SK-N-SH (cell line): ENCODE measurements at regions not wholly inside any gene's neighbourhood (a gene's known extent, or its start where the extent isn't known, plus 50 kb on each side); places are given as distances from the start of the nearest gene placed in this dataset.

ENCODE experiments used
- CTCF ChIA-PET: fragments of 300-600, 350-600 bp; formaldehyde crosslinking; extraction: SDS; loops from one replicate; lab custom pipeline; 2021; lab: Yijun Ruan, JAX
- POLR2A ChIA-PET: fragments of 350-600 bp; sonication (Branson Sonifier 250); formaldehyde crosslinking; extraction: SDS; loops from one replicate; lab custom pipeline; 2020; ENCODE audit warnings: antibody characterized with exemption, inconsistent platforms; lab: Yijun Ruan, JAX
- DNase-seq: peaks from one replicate; pipeline ENCODE4 v3.0.0; 2012
- H2AFZ ChIP-seq: fragments of 200-600 bp; sonication (generic); 2 replicates; pipeline ENCODE4 v1.8.1; 2016; ENCODE audit warnings: antibody characterized with exemption, mild to moderate bottlenecking, low read depth
- H3F3A ChIP-seq: fragments of 200-600 bp; sonication (generic); replicated peaks from 2 replicates; pipeline ENCODE3; 2016; ENCODE audit warnings: antibody characterized with exemption, mild to moderate bottlenecking; ENCODE audit not compliant: insufficient read depth
- H3K27ac ChIP-seq, 2 experiments: fragments of 200-500 bp in 1 of 2; fragments of 200-600 bp in 1 of 2; sonication (Bioruptor generic) in 1 of 2; sonication (generic), shearing (Covaris generic) in 1 of 2; 2 replicates each; pipeline versions ENCODE4 v1.5.1 to v1.6.1; 2014 to 2016; ENCODE audit warnings: low read depth in 2 of 2, inconsistent platforms in 1 of 2, low read length in 1 of 2, mild to moderate bottlenecking in 1 of 2, mixed read lengths in 1 of 2
- H3K27me3 ChIP-seq: fragments of 200-600 bp; sonication (generic), shearing (Covaris generic); 2 replicates; pipeline ENCODE4 v1.6.1; 2016; ENCODE audit warnings: mixed run types; ENCODE audit not compliant: insufficient read depth
- H3K36me3 ChIP-seq, 2 experiments: fragments of 200-500 bp in 1 of 2; fragments of 200-600 bp in 1 of 2; sonication (Bioruptor generic) in 1 of 2; sonication (generic) in 1 of 2; replicated peaks in 1 of 2; 2 replicates each; pipeline versions ENCODE3 to v1.5.1; 2014 to 2016; ENCODE audit warnings: low read length in 1 of 2, mild to moderate bottlenecking in 1 of 2; ENCODE audit not compliant: insufficient read depth in 2 of 2, control insufficient read depth in 1 of 2
- H3K4me1 ChIP-seq, 2 experiments: fragments of 200-500 bp in 1 of 2; fragments of 200-600 bp in 1 of 2; sonication (Bioruptor generic) in 1 of 2; sonication (generic), shearing (Covaris generic) in 1 of 2; 2 replicates each; pipeline versions ENCODE4 v1.5.1 to v1.6.1; 2014 to 2016; ENCODE audit warnings: low read depth in 1 of 2, low read length in 1 of 2, mixed run types in 1 of 2; ENCODE audit not compliant: insufficient read depth in 2 of 2, control insufficient read depth in 1 of 2
- H3K4me2 ChIP-seq: fragments of 200-600 bp; sonication (generic), shearing (Covaris generic); 2 replicates; pipeline ENCODE4 v1.6.1; 2017; ENCODE audit warnings: mixed run types
- H3K4me3 ChIP-seq, 2 experiments: fragments of 200-500 bp in 1 of 2; fragments of 200-600 bp in 1 of 2; sonication (Bioruptor generic) in 1 of 2; sonication (generic), shearing (Covaris generic) in 1 of 2; 2 replicates each; pipeline versions ENCODE4 v1.5.1 to v1.8.1; 2014 to 2016; ENCODE audit warnings: low read depth in 2 of 2, inconsistent platforms in 1 of 2, low read length in 1 of 2, mild to moderate bottlenecking in 1 of 2, mixed read lengths in 1 of 2, moderate library complexity in 1 of 2
- H3K79me2 ChIP-seq: fragments of 200-600 bp; sonication (generic); 2 replicates; pipeline ENCODE4 v1.8.1; 2017; ENCODE audit warnings: mild to moderate bottlenecking; ENCODE audit not compliant: insufficient read depth
- H3K9ac ChIP-seq: fragments of 200-600 bp; sonication (generic); 2 replicates; pipeline ENCODE4 v1.6.1; 2017; ENCODE audit warnings: mixed run types
- H3K9me2 ChIP-seq: fragments of 200-600 bp; sonication (generic); 2 replicates; pipeline ENCODE4 v1.6.1; 2017; ENCODE audit warnings: mixed run types
- H3K9me3 ChIP-seq: fragments of 200-600 bp; sonication (generic); 2 replicates; pipeline ENCODE4 v1.6.1; 2017; ENCODE audit warnings: mixed run types, mild to moderate bottlenecking, moderate library complexity
- H4K20me1 ChIP-seq: fragments of 200-600 bp; sonication (generic); 2 replicates; pipeline ENCODE4 v1.6.1; 2017; ENCODE audit warnings: mild to moderate bottlenecking, mixed run types; ENCODE audit not compliant: insufficient read depth
- ELF1 ChIP-seq: IDR thresholded peaks from 2 replicates; pipeline ENCODE4 v1.4.0; 2012
- EZH2phosphoT487 ChIP-seq: fragments of 200-600 bp; sonication (generic); IDR thresholded peaks from 2 replicates; pipeline ENCODE4 v1.6.1; 2017; ENCODE audit warnings: low read depth, mixed run types, mild to moderate bottlenecking, antibody characterized with exemption, moderate library complexity, borderline replicate concordance
- FOSL2 ChIP-seq: IDR thresholded peaks from 2 replicates; pipeline ENCODE4 v1.4.0; 2012; ENCODE audit warnings: low read depth, mild to moderate bottlenecking, moderate library complexity, borderline replicate concordance
- FOXM1 ChIP-seq: IDR thresholded peaks from 2 replicates; pipeline ENCODE4 v1.4.0; 2012; ENCODE audit warnings: low read depth, mild to moderate bottlenecking
- GABPA ChIP-seq: IDR thresholded peaks from 2 replicates; pipeline ENCODE4 v1.4.0; 2012; ENCODE audit warnings: low read depth, mild to moderate bottlenecking
- JUND ChIP-seq: IDR thresholded peaks from 2 replicates; pipeline ENCODE4 v1.4.0; 2012
- RAD21 ChIP-seq: IDR thresholded peaks from 2 replicates; pipeline ENCODE4 v1.6.1; 2012; ENCODE audit warnings: mild to moderate bottlenecking, low read length
- SMC3 ChIP-seq: IDR thresholded peaks from 2 replicates; pipeline ENCODE4 v1.6.1; 2012; ENCODE audit warnings: low read depth, low read length, improper control_type of control experiment
- TCF12 ChIP-seq: IDR thresholded peaks from 2 replicates; pipeline ENCODE4 v1.4.0; 2012
- WGBS: methylation state at CpG from one replicate; pipeline ENCODE4 v1.1.6; 2017; ENCODE audit warnings: low lambda C conversion rate; 5-methylcytosine and 5-hydroxymethylcytosine counted together
- TF ChIP-seq, protein P1 (sequence below): IDR thresholded peaks from 2 replicates; pipeline ENCODE4 v1.4.0; 2012; ENCODE audit warnings: low read depth, borderline replicate concordance
- TF ChIP-seq, protein P2 (sequence below): fragments of 150-350 bp; IDR thresholded peaks from 2 replicates; pipeline ENCODE4 v1.6.1; 2017; ENCODE audit warnings: antibody characterized with exemption, low read length, low read depth, borderline replicate concordance

DNA sequence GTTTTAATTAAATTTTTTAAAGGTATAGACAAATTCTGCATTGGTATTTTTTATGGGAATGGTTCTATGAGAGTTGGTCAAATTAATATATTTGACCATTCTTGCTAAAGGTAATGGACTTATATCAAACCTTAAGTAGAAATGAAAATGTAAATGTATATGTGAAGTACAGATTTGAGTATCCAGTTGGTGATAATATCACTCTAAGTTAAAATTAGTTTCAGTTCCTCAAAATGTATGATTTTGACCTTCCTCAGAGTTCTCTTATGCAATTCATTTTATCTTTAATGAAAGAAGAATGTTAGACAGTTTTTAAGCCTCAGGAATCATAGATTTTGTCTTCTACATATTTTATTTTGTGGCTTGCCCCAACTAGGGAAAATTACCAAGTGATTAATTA lies 1291.5 kb upstream of the B3GALT2 start:
- Histone ChIP-seq H3F3A (no peaks in the 10 kb centered on the region), H3K27ac (no peak overlapping the region; a peak in 1 of 4 replicates), H3K9me2 (no peaks in the 10 kb centered on the region), H3K9ac (no peak overlapping the region), H2AFZ (no peak overlapping the region), H3K9me3 (no peaks in the 10 kb centered on the region; the same call in 1 of the 2 replicates), H3K36me3 (no peaks in the 10 kb centered on the region), H4K20me1 (no peaks in the 10 kb centered on the region), H3K4me1 (peaks cover 0 to 5% of the 10 kb centered on the region in 2 experiments; a peak in 2 of 4 replicates), H3K4me2 (no peak overlapping the region), H3K27me3 (no peaks in the 10 kb centered on the region), H3K79me2 (no peaks in the 10 kb centered on the region), H3K4me3 (no peak overlapping the region)
- DNase-seq: no peak
- POLR2A ChIA-PET: no interaction called here
- TF ChIP-seq SMC3 (no peak), RAD21 (no peak), FOSL2 (no peak), JUND (no peak)
- TF ChIP-seq, protein P1, sequence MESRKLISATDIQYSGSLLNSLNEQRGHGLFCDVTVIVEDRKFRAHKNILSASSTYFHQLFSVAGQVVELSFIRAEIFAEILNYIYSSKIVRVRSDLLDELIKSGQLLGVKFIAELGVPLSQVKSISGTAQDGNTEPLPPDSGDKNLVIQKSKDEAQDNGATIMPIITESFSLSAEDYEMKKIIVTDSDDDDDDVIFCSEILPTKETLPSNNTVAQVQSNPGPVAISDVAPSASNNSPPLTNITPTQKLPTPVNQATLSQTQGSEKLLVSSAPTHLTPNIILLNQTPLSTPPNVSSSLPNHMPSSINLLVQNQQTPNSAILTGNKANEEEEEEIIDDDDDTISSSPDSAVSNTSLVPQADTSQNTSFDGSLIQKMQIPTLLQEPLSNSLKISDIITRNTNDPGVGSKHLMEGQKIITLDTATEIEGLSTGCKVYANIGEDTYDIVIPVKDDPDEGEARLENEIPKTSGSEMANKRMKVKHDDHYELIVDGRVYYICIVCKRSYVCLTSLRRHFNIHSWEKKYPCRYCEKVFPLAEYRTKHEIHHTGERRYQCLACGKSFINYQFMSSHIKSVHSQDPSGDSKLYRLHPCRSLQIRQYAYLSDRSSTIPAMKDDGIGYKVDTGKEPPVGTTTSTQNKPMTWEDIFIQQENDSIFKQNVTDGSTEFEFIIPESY: no peak
- TF ChIP-seq, protein P2, sequence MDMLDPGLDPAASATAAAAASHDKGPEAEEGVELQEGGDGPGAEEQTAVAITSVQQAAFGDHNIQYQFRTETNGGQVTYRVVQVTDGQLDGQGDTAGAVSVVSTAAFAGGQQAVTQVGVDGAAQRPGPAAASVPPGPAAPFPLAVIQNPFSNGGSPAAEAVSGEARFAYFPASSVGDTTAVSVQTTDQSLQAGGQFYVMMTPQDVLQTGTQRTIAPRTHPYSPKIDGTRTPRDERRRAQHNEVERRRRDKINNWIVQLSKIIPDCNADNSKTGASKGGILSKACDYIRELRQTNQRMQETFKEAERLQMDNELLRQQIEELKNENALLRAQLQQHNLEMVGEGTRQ: no peak
- TF ChIP-seq, all 33 proteins: peak for 0
- CTCF ChIA-PET: no interaction called here

DNA sequence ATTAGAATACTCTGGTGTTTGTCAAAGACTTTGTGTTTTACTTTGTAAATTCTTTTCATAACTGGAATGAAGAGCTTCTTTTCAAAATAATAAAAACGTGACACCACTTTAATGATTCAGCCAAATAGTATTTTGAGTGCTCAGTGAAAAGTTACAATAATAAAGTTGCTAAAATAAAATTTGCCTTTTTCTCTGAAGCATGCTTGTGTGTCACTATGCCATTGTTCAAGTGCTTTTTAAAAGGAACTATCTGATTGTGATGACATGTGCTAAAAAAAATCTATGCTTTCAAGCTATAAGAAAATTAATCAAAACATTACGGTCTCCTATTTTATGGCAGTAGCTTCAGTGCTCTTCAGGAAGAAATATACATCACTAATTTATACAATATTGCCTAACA lies 1290.5 kb upstream of the B3GALT2 start:
- peak overlapping the region; percentile 48; the same call in 1 of the 2 replicates for H2AFZ ChIP-seq
- no peaks in the 10 kb centered on the region for H4K20me1 ChIP-seq
- 28% methylated on average over 2 of the region's 2 CpGs for WGBS
- no peak overlapping the region; the same call in 1 of the 2 replicates for H3K4me2 ChIP-seq
- H3K9ac ChIP-seq: no peak overlapping the region
- no peak overlapping the region for H3K4me3 ChIP-seq
- peaks cover 0 to 5% of the 10 kb centered on the region in 2 experiments; a peak in 2 of 4 replicates for H3K4me1 ChIP-seq
- POLR2A ChIA-PET: no interaction called here
- no peaks in the 10 kb centered on the region for H3K27me3 ChIP-seq
- no peaks in the 10 kb centered on the region; the same call in 1 of the 2 replicates for H3K9me3 ChIP-seq
- no peaks in the 10 kb centered on the region for H3K9me2 ChIP-seq
- 0 out of 2 replicates have a peak, but pooled peaks have one; percentile 5 for TF ChIP-seq TCF12
- no peak for TF ChIP-seq FOXM1
- TF ChIP-seq GABPA: no peak
- TF ChIP-seq ELF1: no peak
- TF ChIP-seq EZH2phosphoT487: no peak
- CTCF ChIA-PET: interaction anchor here (0.5 kb wide), 1 partner anchor 209 kb away, joined by 3 read pairs; no protein-coding TSS in a partner anchor
- no peak for DNase-seq
- no peaks in the 10 kb centered on the region for H3K79me2 ChIP-seq
- H3K36me3 ChIP-seq: no peaks in the 10 kb centered on the region
- H3F3A ChIP-seq: no peaks in the 10 kb centered on the region
- H3K27ac ChIP-seq: peak overlapping the region; percentile 18 to 69; a peak in 3 of 4 replicates
